Stimulated activated CD8-positive, alpha-beta memory T cell treated with anti-CD3 and anti-CD28 coated beads, Interleukin-12 subunit alpha, Interleukin-12 subunit beta, amount 100 ng/mL, for 24 hours (primary cell): ENCODE measurements at regions not wholly inside any gene's neighbourhood (a gene's known extent, or its start where the extent isn't known, plus 50 kb on each side); places are given as distances from the start of the nearest gene placed in this dataset.

Source experiments
- DNase-seq: peaks from one replicate; pipeline ENCODE4 v3.0.0-alpha.2; 2020; ENCODE audit errors: extremely low read depth

DNA sequence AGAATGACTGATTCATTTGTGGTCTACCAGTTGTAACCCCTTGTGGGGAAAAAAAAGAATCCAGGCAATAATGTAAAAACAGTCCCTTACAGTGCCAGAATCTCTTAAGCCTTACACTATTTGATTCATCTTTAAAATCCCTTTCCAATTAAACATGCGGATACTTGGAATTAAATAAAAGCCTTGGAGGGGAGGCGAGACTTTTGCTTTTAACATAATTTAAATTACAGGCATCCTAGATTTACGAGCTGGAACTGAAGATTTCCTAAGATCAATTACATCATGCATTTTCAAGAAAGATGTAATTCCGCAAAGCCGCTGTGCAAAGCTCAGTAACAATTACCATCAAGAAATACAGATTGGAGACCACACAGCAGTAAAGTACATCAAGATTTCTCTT, 370.2 kb downstream of the MTRR start:
- no peak for DNase-seq

DNA sequence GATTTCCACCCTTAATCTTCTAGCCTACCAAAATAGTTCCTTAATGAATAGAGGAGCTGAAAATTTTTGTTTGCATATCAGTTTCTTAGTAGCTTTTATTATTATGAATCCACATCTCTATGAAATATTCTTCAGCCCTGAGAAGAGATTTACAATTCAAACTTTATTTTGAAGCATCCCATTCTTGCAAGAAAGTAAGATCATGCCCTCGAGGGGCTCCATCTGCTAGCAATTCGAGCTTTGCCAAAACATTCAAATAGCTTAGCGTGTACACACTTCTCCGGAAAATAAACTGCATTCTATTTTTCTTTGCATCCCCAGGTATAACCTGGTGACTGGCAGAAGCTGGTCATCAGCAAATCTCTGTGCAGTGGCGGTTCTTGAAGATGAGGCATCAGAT, 370.7 kb downstream of the MTRR start:
- no peak for DNase-seq

DNA sequence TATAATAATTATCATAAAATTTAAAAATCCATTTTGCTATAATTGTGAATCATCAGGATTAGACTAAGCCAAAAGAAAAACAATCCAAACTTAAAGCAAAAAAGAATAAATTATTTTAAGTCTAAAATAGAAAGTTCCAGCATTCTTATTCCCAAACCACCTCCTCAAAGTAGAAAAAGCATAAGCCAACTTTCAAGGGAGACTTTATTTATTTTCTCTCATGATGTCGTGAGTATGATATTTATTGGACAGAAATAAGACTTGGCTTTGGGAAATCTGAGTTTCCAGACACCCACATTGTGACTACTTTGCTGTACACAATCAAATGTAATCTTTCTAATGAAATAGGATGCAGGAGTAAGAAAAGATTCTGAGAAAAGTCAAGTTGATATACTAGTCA, 372.1 kb downstream of the MTRR start:
- DNase-seq: no peak

DNA sequence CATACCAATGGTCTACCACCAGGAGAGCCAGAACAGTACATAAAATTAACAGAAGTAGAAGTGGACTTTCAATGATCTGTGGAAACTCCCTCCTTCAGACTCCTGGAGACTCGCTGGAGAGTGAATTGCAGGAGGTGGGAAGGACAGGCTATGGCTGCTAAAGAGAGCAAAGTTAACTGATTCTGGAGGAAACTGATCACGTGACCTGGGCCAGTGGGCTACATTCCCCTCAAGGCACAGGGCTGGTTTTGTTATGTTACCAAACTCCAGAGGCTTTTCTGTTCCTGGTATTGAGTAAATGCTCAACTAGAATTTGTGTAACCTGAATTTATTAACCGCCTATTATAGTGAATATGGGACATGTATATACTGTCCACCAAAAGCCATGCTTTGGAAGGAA, 372.6 kb downstream of the MTRR start:
- DNase-seq: no peak

DNA sequence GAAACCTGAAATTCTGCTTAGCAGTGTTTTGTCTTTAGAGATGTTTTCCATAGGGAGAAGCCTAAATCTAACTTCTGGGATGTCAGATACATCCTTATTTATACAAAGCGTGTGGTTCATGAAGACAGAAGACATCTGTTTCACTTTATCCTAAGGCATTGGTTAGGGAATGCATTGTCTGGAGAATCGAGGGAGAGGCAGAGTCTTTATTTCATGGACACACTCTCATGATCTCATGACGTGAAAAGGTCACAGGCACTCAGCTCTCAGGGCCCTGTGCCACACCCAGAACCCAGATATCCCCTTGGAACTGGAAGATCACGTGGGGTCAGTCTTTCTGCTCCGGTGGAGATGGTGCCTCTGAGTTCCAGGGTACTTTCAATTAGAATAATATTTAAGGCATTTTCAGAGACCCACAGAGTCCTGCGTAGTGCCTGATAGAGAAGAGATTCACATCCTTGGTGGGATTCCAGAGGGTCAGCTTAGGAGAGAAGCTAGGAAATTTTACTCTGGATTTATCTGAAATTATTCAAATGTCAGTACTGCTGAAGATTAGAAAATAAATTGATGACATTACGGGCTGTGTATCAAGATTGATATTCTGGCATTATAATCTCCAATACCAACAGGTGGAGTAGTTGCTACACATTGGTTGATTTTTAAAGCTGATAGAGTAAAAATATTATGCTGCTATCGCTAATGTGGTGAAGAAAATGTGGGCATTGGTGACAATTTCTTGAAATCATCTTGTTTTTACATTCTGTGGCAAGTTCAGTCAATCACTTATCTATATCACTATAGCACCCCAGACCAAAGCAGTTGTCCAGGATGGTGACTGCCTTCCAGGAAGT, 378.3 kb downstream of the MTRR start:
- no peak for DNase-seq

DNA sequence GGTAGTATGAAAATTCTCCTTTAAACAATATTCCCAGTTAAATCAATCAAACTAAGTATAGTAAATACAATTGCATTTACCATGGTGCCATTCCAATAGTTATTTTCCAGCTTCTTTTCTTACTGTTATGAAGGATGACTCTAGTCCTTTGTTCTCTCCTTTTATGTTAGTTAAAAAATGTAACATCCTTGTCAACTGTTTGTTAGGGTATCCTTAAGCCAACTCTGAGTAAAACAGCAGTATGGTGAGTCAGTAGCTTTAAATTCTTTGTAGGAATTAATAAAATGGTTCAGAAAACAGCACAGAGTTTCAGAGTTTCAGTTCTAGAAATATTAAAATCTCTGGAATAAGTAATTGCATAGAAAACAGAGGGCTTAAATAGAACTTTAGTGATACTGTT, 384.4 kb downstream of the MTRR start:
- DNase-seq: no peak

DNA sequence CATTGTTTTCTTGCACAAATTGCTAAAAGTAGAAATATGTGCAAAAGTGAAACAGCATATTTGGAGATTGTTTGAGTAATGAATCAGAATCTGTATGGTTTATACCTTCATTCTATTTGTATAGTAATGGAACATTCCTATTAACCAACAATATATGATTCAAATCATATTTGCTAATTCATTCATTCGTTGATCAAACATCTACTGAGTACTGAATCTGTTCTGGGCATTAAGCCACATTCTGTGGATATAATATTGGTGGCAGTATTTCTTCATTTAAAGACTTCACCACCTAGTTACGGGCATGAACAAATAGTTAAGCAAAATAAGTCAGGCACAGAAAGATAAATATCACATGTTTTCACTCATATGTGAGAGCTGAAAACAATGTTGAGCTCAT, 385.7 kb downstream of the MTRR start:
- DNase-seq: no peak

DNA sequence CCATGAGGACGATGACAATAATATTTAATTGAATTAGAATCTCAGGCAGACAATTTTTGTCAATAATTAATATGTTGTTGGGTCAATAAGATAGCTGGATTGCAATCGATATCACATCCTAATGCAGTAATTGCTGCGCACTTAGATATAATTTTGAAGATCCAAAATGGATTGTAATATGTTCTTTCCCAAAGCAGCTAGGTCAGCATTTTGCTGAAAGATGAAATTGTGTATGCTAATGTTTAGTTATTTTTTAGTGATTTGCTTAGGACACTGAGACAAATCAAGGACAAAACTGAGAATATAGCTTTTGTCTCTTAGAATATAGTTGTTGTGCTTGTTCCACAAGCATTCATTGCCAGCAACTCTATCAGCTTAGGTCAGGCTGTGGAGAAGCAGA, 389.9 kb downstream of the MTRR start:
- no peak for DNase-seq

DNA sequence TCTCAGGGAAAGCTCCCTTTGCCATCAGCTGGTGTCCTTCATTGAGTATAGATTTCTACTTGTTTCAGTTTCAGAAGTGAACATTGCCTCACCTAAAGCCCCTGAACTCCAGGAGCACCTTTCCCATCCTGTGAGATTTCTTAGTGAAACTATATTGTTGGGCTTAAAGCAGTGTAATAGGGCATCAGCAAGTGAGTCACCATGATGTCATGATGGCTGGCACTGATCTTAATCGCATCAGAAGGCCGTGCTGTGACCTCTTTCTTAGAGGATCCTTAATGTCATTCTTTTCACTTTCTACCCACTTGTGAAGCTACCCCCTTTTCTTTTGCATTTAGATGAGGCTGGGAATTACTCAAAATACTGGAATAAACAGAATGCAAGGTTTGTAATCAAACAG, 401.3 kb downstream of the MTRR start:
- no peak for DNase-seq

DNA sequence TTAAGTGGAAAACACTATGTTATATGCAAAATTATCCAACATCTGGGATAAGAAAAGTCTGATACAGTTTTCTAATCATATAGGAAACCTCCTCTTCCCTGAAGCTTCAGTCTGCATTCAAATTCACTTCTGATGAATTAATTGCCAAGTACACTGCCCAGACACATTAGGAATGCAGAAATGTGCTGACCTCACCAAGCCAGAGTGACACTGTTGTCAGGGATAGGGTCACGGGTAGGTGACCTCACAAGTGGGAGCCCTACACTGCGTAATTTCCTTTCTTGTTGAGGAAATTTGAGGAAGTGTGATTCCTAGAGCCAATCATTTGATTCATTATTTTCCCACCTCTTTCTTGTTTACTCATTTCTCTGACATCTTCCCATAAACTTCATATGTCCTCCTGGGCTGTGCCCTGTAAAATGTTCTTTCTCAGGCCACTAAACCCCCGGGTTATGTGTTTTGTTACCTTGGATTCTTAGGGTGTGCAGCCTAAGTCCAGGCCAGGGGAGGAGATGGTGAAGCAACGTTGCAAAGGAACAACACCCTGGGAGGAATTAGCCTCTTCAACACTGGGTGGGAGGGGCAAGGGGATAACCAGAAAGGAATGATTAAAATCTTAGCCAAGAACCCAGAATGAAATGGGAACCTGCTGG, 411.9 kb downstream of the MTRR start:
- no peak for DNase-seq

DNA sequence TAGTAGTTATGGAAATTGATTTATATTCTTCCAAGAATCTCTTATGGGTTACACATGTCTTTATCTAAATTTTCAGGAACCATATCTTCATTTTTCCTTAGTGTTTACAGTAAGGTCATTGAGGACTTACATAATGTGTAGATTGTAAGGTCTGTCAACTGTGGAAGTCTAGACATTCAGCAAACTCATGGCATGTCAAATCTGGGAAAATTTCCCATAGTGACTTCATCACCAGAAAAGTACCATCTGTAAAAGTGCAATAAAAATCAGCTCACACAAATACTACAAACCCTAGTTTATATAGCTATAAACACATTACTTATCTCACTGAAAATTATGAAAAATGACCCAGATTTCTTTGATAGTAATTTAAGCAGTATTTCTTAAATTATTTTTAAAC, 419.4 kb downstream of the MTRR start:
- DNase-seq: no peak

DNA sequence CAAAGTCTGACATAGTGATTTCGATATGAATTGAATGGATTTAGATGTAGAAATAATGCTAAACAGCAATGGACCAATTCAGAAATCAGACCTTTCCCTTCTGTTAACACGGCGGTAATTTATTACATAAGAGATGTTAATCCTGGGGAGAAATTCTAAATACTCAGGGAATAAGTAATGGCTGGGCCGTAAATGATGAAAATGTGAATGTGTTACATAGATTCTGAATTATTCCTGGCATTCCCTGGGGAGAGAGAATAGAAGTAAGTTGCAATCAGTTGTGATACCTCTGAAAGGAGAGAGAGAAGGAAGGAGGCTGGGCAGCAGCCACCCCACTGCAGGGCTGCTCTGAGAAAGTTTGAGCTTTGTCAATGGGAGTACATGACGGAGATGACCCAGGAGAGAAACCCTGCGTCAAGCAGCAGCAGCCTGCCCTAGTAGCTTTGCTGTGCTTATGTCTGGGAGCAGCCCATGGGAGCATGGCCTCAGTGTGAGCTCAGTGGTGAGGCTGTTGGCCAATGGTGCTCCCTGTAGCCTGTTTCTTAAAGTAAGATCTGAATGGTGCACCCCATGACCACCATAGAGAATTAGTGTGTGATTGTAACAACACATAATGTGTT, 420.1 kb downstream of the MTRR start:
- no peak for DNase-seq

DNA sequence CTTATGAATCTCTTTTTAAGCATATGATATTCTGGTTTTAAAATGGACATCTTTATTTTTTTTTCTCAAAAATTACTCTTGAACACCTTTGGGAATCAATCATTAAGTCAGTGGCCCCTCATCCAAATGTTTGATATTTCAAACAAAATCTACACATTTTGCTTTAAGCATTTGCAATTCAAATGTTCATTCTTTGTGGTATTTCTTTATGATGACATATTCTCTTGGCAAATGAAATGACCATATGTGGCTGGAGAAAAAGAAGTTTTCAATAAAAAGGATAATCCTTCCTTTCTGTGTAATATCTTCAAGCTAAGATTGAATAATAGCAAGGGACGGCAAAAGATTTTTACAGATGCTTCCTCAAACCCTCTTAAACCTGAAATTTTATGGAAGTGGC, 420.8 kb downstream of the MTRR start:
- no peak for DNase-seq

DNA sequence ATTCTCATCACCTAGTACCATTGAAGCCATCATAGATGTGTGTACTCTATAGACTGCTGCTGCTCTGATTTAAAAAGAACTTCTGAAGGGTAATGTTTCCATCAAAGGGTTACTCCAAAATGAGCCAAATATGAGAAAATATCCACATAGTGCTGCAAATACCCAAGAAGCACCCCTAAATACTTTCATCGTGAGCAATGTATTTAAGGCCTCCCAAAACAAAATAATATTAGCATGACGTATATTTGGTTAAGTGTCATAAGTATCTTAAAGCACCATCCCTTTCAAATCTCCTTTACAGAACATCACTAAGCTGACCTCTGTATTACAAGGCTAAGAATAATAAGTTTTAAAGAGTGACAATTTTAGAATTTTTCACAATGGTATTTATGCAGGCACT, 421.8 kb downstream of the MTRR start:
- no peak for DNase-seq

DNA sequence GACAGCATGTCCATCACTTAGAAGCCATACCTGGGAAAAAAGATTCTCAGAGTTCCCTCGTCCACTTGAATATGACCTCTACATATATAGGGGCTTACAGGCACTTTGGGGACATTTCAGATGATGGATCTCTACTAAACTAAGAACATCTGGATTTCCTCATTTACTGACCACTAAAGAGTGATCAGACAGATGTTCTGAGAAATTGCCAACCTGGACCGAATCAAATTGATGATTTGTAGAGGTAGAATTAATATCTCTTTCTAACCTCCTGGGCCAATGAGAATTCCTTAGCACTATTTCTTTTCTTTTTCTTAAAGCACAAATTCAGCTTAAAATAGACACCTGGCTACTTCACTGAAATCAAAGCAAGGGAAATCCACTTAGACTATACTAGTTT, 422.7 kb downstream of the MTRR start:
- DNase-seq: no peak

DNA sequence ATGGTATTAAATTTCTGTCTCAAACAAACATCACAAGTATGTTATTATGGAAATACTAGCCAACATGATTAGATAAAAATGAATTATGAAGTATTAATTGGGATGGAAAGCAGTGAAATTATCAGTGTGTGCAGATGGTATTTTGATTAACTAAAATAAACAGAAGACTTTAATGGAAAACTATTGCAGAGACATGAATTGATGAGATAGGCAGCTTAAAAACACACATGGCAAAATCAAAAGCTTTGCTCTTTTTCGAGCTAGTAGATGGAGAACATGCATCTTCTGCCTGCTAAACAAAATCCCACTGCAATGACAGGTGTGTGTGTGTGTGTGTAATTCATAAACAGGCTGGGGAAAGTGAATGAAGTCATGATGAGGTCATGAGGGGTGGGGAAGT, 426.2 kb downstream of the MTRR start:
- DNase-seq: no peak

DNA sequence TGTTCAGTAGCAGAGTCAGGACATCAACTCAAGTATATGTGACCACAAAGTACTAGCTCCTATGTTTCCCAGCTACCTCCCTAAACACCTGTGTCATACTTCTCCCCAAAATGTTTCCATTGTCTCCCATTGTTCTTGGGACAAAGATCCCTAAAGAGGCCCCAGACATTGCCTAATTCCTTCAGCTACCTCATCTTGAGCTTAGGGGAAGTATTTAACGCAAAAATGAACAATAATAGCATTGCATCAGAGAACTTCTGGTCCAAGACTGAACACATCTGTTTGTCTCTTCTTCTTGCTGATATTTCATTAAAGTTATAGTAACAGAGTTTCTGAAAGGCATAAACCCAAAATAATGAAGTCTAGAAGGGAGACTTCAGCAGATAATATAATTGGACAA, 430.8 kb downstream of the MTRR start:
- no peak for DNase-seq

DNA sequence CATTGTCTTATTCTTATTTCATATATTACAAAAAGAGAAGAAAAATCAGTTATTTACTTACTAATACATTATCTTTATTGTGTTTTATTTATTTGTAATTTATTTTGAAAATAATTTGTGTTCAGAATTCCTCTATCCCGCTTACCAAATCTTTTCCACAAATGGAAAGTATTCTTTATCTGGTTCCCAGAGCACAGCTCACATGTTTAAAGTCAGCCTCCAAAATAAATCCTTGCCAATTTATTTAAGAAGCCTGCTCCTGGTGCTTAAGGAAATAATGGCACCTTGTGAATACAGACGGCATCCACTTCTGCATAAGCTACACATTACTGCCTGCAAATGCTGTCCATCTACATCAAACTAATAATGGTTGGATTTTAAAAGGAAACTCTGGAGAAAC, 435.4 kb downstream of the MTRR start:
- no peak for DNase-seq

DNA sequence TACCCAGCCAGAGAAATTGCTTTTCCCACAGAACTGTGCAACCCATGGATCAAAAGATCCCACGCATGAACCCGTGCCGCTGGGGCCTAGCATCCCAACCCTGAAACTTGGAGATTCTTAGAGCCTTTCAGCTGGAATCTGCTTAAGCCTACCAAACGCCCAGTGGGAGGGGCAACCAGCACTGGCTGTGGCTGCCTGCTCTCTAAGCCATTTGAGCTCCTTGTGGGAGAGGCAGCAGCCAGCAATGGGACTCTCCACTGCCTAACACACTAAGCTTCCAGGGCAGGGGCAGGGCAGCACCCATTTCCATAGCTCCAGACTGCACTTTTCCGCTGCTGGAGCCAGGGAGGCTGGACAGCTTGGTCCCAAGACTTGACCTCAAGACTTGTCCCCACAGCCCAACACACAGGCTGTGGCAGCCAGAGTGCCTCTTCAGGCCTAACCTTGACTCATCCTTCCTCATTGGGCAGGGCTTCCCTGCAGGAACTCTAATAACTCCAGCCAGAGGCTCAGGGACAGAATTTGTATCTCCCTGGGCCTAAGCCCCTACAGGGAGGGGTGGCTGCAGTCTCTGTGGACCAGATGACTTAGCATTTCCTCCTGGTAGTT, 437.4 kb downstream of the MTRR start:
- no peak for DNase-seq

DNA sequence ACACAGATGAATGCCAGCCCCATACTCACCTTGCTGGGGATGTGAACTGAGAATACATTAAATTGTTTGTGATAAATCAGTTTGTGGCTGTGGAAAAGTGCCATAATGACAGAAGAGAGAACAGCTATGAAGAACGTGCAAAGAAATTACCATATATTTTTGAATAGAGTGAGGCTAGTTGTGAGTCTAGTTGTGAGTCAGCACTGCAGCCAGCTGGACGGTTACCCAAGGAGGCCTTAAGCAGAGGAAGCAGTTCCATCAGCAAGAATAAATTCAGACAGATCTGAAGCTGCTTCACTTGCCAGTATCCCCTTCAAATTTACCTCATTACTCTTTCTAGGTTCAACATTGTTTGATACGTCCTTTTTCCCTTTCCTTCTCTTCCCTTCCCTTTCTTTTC, 446.0 kb downstream of the MTRR start:
- no peak for DNase-seq

DNA sequence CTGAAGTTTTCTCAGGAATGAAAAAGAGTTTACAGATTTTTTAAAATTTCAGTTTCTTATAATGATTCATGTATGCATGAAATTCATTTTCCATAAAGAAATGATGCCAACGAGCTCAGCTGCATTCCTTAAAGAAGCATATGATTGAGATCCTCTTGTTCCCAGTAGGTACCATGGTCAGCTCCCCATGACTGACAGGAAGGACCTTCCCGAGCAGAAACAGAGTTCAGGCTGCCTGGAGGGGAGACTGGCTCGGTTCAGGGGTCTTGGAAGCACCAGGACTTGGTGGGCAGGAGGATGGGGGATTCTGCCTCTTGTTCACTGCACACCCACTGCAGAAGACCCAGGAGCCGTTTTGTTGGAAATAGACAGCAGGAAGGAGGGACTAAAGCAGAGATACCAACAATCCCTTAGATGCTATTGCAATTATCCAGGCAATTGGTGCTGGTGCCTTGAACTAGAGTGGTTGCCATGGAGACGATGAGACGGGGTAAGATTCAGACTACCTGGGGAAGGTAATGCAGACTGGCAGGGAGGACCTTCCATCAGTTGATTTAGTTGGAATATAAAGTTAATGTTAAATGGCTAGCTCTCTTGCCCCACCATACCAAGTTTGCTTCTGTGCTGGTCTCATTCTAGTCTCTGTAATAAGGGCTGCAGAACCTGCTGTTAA, 447.8 kb downstream of the MTRR start:
- DNase-seq: no peak

DNA sequence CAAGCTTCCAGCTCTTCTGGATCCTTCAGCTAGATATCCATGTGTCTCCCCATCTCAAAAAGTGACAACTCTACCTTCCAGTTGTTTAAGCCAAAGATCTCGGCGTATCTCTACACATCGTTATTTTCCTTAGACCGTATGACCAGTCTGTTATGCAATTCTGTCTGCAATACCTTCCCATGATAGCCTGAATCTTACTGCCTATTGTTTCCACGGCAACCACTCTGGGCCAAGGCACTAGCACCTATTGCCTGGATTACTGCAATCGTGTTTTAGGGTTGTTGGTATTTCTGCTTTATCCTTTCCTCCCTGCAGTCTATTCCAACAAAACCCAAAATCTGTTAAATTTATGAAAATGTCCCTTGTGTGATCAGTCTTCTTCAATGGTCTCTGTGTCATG, 448.4 kb downstream of the MTRR start:
- no peak for DNase-seq
